Liver (tissue), 7 donors: ENCODE measurements at regions not wholly inside any gene's neighbourhood (a gene's known extent, or its start where the extent isn't known, plus 50 kb on each side); places are given as distances from the start of the nearest gene placed in this dataset.

Experiments
- DNase-seq: peaks from one replicate; pipeline ENCODE4 v3.0.0-alpha.2; 2017; ENCODE audit warnings: low spot score
- H3K27ac ChIP-seq, 2 donors: one replicate each; pipeline ENCODE4 v1.7.0; 2013; ENCODE audit warnings: inconsistent platforms in 2 of 2, low read length in 2 of 2, control low read depth in 1 of 2, low read depth in 1 of 2, mild to moderate bottlenecking in 1 of 2
- H3K27me3 ChIP-seq, 4 donors: one replicate each; pipeline versions ENCODE4 v1.6.1 to v1.7.0; 2013; ENCODE audit warnings: low read length in 3 of 4, inconsistent platforms in 1 of 4, mild to moderate bottlenecking in 1 of 4, moderate library complexity in 1 of 4; ENCODE audit not compliant: control insufficient read depth in 4 of 4, insufficient read depth in 4 of 4
- H3K36me3 ChIP-seq, 4 donors: one replicate each; pipeline versions ENCODE4 v1.6.1 to v1.7.0; 2013; ENCODE audit warnings: low read length in 3 of 4, mild to moderate bottlenecking in 3 of 4, low read depth in 1 of 4, moderate library complexity in 1 of 4; ENCODE audit not compliant: control insufficient read depth in 4 of 4, insufficient read depth in 3 of 4
- H3K4me1 ChIP-seq, 4 donors: one replicate each; pipeline versions ENCODE4 v1.6.1 to v1.7.0; 2013; ENCODE audit warnings: low read length in 3 of 4, mild to moderate bottlenecking in 3 of 4, moderate library complexity in 1 of 4; ENCODE audit not compliant: control insufficient read depth in 4 of 4, insufficient read depth in 4 of 4
- H3K4me3 ChIP-seq, 3 donors: one replicate each; pipeline versions ENCODE4 v1.6.1 to v1.7.0; 2013; ENCODE audit warnings: low read length in 3 of 3, control low read depth in 1 of 3, low read depth in 1 of 3, mild to moderate bottlenecking in 1 of 3
- H3K9ac ChIP-seq, 2 donors: one replicate each; pipeline ENCODE4 v1.7.0; 2013; ENCODE audit warnings: low read length in 2 of 2, mild to moderate bottlenecking in 2 of 2, moderate library complexity in 2 of 2, control low read depth in 1 of 2, low read depth in 1 of 2
- H3K9me3 ChIP-seq, 4 donors: one replicate each; pipeline versions ENCODE4 v1.6.1 to v1.7.0; 2013; ENCODE audit warnings: low read length in 3 of 4; ENCODE audit not compliant: control insufficient read depth in 4 of 4
- EGR1 ChIP-seq, 2 donors: IDR thresholded peaks; 2 replicates each; pipeline ENCODE4 v1.6.1; 2016 to 2018; ENCODE audit warnings: antibody characterized with exemption in 2 of 2, low read depth in 2 of 2
- FOXA2 ChIP-seq: IDR thresholded peaks from 2 replicates; pipeline ENCODE4 v1.6.1; 2016; ENCODE audit warnings: antibody characterized with exemption
- HNF4G ChIP-seq: IDR thresholded peaks from 2 replicates; pipeline ENCODE4 v1.6.1; 2016; ENCODE audit warnings: antibody characterized with exemption
- JUND ChIP-seq, 2 donors: IDR thresholded peaks; 2 replicates each; pipeline ENCODE4 v1.6.1; 2016; ENCODE audit warnings: antibody characterized with exemption in 2 of 2
- RAD21 ChIP-seq, 2 donors: IDR thresholded peaks; 2 replicates each; pipeline ENCODE4 v1.6.1; 2016; ENCODE audit warnings: antibody characterized with exemption in 2 of 2, mild to moderate bottlenecking in 2 of 2
- RXRA ChIP-seq, 2 donors: IDR thresholded peaks; 2 replicates each; pipeline ENCODE4 v1.6.1; 2017 to 2018; ENCODE audit warnings: antibody characterized with exemption in 2 of 2, mild to moderate bottlenecking in 1 of 2
- SP1 ChIP-seq: IDR thresholded peaks from 2 replicates; pipeline ENCODE4 v1.6.1; 2018; ENCODE audit warnings: antibody characterized with exemption, mild to moderate bottlenecking
- TAF1 ChIP-seq: conservative IDR thresholded peaks from 2 replicates; pipeline ENCODE4 v1.6.1; 2016; ENCODE audit warnings: antibody characterized with exemption, mild to moderate bottlenecking
- YY1 ChIP-seq: IDR thresholded peaks from 2 replicates; pipeline ENCODE4 v1.6.1; 2016; ENCODE audit warnings: antibody characterized with exemption, mild to moderate bottlenecking
- WGBS: extraction: QIAGEN DNeasy Blood & Tissue Kit; methylation state at CpG from one replicate; pipeline ENCODE4 v1.1.7; 2013; 5-methylcytosine and 5-hydroxymethylcytosine counted together
- TF ChIP-seq, protein P1 (sequence below): IDR thresholded peaks from 2 replicates; pipeline ENCODE4 v1.6.1; 2016; ENCODE audit warnings: antibody characterized with exemption
- TF ChIP-seq, protein P2 (sequence below): IDR thresholded peaks from 2 replicates; pipeline ENCODE4 v1.6.1; 2016; ENCODE audit warnings: antibody characterized with exemption, mild to moderate bottlenecking
- TF ChIP-seq, protein P3 (sequence below): IDR thresholded peaks from 2 replicates; pipeline ENCODE4 v1.6.1; 2016; ENCODE audit warnings: antibody characterized with exemption
- donor health status: healthy.
- donor health status: healthy.
- donor health status: healthy.
- donor health status: healthy.

DNA sequence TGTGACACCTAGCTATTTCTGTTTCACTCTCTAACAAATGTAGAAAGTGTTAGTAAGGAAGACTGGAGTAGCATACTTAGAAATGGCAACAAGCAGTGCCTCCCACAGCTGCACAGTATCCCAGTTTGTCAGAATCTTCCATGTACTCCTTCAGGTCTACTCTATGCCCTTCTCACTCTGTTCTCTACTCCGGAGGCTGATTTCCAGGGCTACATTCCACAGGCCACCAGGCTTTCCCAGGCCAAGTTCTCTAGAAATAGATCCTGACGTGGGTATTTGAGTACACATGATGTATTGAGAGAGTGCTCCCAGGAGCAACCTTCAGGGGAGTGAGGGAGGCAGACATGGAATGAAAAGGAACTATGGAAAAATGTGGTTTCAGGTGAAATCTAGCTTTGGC is 177.3 kb upstream of the GK2 start:
- no peaks in the 10 kb centered on the region for H3K4me1 ChIP-seq
- H3K27me3 ChIP-seq: no peaks in the 10 kb centered on the region
- TF ChIP-seq, protein P1, sequence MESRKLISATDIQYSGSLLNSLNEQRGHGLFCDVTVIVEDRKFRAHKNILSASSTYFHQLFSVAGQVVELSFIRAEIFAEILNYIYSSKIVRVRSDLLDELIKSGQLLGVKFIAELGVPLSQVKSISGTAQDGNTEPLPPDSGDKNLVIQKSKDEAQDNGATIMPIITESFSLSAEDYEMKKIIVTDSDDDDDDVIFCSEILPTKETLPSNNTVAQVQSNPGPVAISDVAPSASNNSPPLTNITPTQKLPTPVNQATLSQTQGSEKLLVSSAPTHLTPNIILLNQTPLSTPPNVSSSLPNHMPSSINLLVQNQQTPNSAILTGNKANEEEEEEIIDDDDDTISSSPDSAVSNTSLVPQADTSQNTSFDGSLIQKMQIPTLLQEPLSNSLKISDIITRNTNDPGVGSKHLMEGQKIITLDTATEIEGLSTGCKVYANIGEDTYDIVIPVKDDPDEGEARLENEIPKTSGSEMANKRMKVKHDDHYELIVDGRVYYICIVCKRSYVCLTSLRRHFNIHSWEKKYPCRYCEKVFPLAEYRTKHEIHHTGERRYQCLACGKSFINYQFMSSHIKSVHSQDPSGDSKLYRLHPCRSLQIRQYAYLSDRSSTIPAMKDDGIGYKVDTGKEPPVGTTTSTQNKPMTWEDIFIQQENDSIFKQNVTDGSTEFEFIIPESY: no peak
- peaks cover 0 to 6% (median 0%) of the 10 kb centered on the region in 4 donors for H3K9me3 ChIP-seq
- no peak overlapping the region for H3K4me3 ChIP-seq
- H3K9ac ChIP-seq: no peak overlapping the region
- no peak for DNase-seq
- no peak overlapping the region for H3K27ac ChIP-seq
- no peaks in the 10 kb centered on the region for H3K36me3 ChIP-seq
- 68% methylated on average over 2 of the region's 2 CpGs for WGBS

DNA sequence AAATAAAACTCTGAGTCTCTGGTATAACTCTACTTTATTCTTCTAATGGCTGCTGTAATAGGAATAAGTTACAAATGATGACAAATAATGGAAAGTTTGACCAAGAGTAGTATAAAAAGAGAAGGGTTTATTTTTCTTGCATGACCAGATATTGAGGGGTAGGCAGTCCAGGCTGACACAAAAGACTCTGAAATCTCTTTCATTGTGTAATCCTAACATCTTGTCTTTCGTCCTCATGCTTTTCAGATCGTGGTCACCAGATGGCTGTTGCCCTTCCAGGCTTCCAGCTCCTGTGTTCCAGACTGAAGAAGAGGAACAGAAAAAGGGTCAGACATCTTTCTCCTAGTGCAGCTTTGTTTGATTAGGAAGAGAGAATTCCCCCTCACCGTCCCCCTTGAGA is 176.9 kb upstream of the GK2 start:
- WGBS: 60% methylated on average over 3 of the region's 3 CpGs
- H3K4me3 ChIP-seq: no peak overlapping the region
- no peaks in the 10 kb centered on the region for H3K4me1 ChIP-seq
- no peak overlapping the region for H3K9ac ChIP-seq
- TF ChIP-seq RAD21 (IDR thresholded peaks at IDR 0.05): no peak
- TF ChIP-seq HNF4G: no peak
- TF ChIP-seq TAF1: no peak
- no peak for TF ChIP-seq YY1
- TF ChIP-seq, protein P2, sequence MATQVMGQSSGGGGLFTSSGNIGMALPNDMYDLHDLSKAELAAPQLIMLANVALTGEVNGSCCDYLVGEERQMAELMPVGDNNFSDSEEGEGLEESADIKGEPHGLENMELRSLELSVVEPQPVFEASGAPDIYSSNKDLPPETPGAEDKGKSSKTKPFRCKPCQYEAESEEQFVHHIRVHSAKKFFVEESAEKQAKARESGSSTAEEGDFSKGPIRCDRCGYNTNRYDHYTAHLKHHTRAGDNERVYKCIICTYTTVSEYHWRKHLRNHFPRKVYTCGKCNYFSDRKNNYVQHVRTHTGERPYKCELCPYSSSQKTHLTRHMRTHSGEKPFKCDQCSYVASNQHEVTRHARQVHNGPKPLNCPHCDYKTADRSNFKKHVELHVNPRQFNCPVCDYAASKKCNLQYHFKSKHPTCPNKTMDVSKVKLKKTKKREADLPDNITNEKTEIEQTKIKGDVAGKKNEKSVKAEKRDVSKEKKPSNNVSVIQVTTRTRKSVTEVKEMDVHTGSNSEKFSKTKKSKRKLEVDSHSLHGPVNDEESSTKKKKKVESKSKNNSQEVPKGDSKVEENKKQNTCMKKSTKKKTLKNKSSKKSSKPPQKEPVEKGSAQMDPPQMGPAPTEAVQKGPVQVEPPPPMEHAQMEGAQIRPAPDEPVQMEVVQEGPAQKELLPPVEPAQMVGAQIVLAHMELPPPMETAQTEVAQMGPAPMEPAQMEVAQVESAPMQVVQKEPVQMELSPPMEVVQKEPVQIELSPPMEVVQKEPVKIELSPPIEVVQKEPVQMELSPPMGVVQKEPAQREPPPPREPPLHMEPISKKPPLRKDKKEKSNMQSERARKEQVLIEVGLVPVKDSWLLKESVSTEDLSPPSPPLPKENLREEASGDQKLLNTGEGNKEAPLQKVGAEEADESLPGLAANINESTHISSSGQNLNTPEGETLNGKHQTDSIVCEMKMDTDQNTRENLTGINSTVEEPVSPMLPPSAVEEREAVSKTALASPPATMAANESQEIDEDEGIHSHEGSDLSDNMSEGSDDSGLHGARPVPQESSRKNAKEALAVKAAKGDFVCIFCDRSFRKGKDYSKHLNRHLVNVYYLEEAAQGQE: no peak
- no peak for TF ChIP-seq RXRA (IDR thresholded peaks at IDR 0.05)
- no peak for TF ChIP-seq SP1
- no peak for TF ChIP-seq EGR1 (IDR thresholded peaks at IDR 0.05; ENCODE audit: low read depth in 2 of 2)
- TF ChIP-seq, protein P3, sequence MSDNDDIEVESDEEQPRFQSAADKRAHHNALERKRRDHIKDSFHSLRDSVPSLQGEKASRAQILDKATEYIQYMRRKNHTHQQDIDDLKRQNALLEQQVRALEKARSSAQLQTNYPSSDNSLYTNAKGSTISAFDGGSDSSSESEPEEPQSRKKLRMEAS: no peak
- no peak for TF ChIP-seq JUND (IDR thresholded peaks at IDR 0.05)
- peaks cover 0 to 6% (median 0%) of the 10 kb centered on the region in 4 donors for H3K9me3 ChIP-seq
- H3K27me3 ChIP-seq: no peaks in the 10 kb centered on the region
- H3K36me3 ChIP-seq: no peaks in the 10 kb centered on the region
- DNase-seq: no peak
- no peak overlapping the region for H3K27ac ChIP-seq

DNA sequence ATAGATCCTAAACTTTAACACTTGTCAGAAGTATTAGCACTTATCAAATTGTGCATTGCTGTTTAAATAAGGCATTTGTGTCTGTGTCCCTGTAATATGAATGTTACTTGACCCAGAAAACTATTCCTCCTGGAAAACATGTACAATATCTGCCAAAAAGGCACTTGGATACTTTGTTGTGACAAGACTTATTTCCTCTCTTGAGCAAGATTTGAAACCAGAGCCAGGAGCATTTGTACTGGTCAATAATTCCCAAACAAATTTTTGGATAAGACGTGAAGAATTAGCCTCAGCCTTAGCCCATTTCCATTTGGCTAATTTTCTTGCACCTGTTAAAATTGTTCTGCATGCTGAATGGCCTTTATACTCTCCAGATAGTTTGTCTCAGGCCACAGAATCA is 176.3 kb upstream of the GK2 start:
- Histone ChIP-seq H3K9ac (no peak overlapping the region), H3K36me3 (no peaks in the 10 kb centered on the region), H3K4me3 (no peak overlapping the region), H3K9me3 (peaks cover 0 to 6% (median 0%) of the 10 kb centered on the region in 4 donors), H3K27me3 (no peaks in the 10 kb centered on the region), H3K4me1 (no peaks in the 10 kb centered on the region), H3K27ac (no peak overlapping the region)
- no peak for DNase-seq
- WGBS: 73% methylated on average over 1 of the region's 1 CpG
- TF ChIP-seq, protein P1: no peak
- TF ChIP-seq SP1 (no peak), FOXA2 (no peak)
